HepG2 (cell line): ENCODE measurements at regions not wholly inside any gene's neighbourhood (a gene's known extent, or its start where the extent isn't known, plus 50 kb on each side); places are given as distances from the start of the nearest gene placed in this dataset.

Experiments
- ASH2L ChIP-seq: fragments of 300-600, 200-600 bp; sonication (generic); IDR thresholded peaks from 2 replicates; pipeline ENCODE4 v1.7.0; 2017; ENCODE audit warnings: low read depth, mild to moderate bottlenecking, moderate library complexity, mixed read lengths, low read length; ENCODE audit not compliant: insufficient read length
- HNRNPLL ChIP-seq: fragments of 200-400 bp; formaldehyde crosslinking; IDR thresholded peaks from 2 replicates; pipeline ENCODE4 v1.6.1; 2017; ENCODE audit warnings: mild to moderate bottlenecking, low read depth, low read length; ENCODE audit not compliant: poor library complexity, severe bottlenecking
- MTA3 ChIP-seq: sonication (generic); formaldehyde crosslinking; IDR thresholded peaks from 2 replicates; pipeline ENCODE4 v1.4.0; 2020; ENCODE audit warnings: missing genetic modification reagents
- NFE2L2 ChIP-seq: fragments of 150-350 bp; IDR thresholded peaks from 2 replicates; pipeline ENCODE4 v1.6.1; 2014; ENCODE audit warnings: low read length
- NPAS2 ChIP-seq: sonication (generic); formaldehyde crosslinking; IDR thresholded peaks from 2 replicates; pipeline ENCODE4 v1.8.0; 2022; ENCODE audit warnings: mild to moderate bottlenecking, missing genetic modification reagents, borderline replicate concordance
- PLRG1 ChIP-seq: fragments of 450-650 bp; conservative IDR thresholded peaks from 2 replicates; pipeline ENCODE4 v1.6.1; 2016
- TBP ChIP-seq: sonication (generic); formaldehyde crosslinking; IDR thresholded peaks from 2 replicates; pipeline ENCODE4 v1.5.0; 2020; ENCODE audit warnings: missing genetic modification reagents
- ZNF225 ChIP-seq: sonication (generic); formaldehyde crosslinking; IDR thresholded peaks from 2 replicates; pipeline ENCODE4 v1.4.0; 2020; ENCODE audit warnings: mild to moderate bottlenecking, missing genetic modification reagents
- ZNF350 ChIP-seq: sonication (generic); formaldehyde crosslinking; IDR thresholded peaks from 2 replicates; pipeline ENCODE4 v1.4.0; 2020; ENCODE audit warnings: mild to moderate bottlenecking, low read depth, missing genetic modification reagents, borderline replicate concordance
- ZNF367 ChIP-seq: sonication (generic); formaldehyde crosslinking; IDR thresholded peaks from 2 replicates; pipeline ENCODE4 v1.4.0; 2020; ENCODE audit warnings: missing genetic modification reagents, borderline replicate concordance
- ZNF484 ChIP-seq: sonication (generic); formaldehyde crosslinking; IDR thresholded peaks from 2 replicates; pipeline ENCODE4 v1.5.1; 2020; ENCODE audit warnings: mild to moderate bottlenecking, low read depth, missing genetic modification reagents, borderline replicate concordance
- ZNF629 ChIP-seq: sonication (generic); formaldehyde crosslinking; conservative IDR thresholded peaks from 2 replicates; pipeline ENCODE4 v1.5.0; 2020; ENCODE audit warnings: missing genetic modification reagents
- ZNF746 ChIP-seq: sonication (generic); formaldehyde crosslinking; IDR thresholded peaks from 2 replicates; pipeline ENCODE4 v1.8.0; 2022; ENCODE audit warnings: mild to moderate bottlenecking, missing genetic modification reagents
- ZNF891 ChIP-seq: sonication (generic); formaldehyde crosslinking; IDR thresholded peaks from 2 replicates; pipeline ENCODE4 v1.5.0; 2020; ENCODE audit warnings: mild to moderate bottlenecking, missing genetic modification reagents
- TF ChIP-seq, protein P1 (sequence below), 2 experiments: sonication (generic) in 1 of 2; formaldehyde crosslinking in 1 of 2; IDR thresholded peaks; 2 replicates each; pipeline versions ENCODE4 v1.4.0 to v1.6.1; 2018 to 2020; ENCODE audit warnings: missing genetic modification reagents in 2 of 2, borderline replicate concordance in 1 of 2, low read depth in 1 of 2, mild to moderate bottlenecking in 1 of 2, missing biosample characterization in 1 of 2
- TF ChIP-seq, protein P2 (sequence below): sonication (generic); formaldehyde crosslinking; conservative IDR thresholded peaks from 2 replicates; pipeline ENCODE4 v1.5.0; 2020; ENCODE audit warnings: missing genetic modification reagents
- TF ChIP-seq, protein P3 (sequence below): sonication (generic); formaldehyde crosslinking; IDR thresholded peaks from 2 replicates; pipeline ENCODE4; 2020; ENCODE audit warnings: missing genetic modification reagents, mild to moderate bottlenecking, borderline replicate concordance
- TF ChIP-seq, protein P4 (sequence below): sonication (generic); formaldehyde crosslinking; IDR thresholded peaks from 2 replicates; pipeline ENCODE4 v1.4.0; 2020; ENCODE audit warnings: mild to moderate bottlenecking, missing genetic modification reagents
- TF ChIP-seq, protein P5 (sequence below): sonication (generic); formaldehyde crosslinking; IDR thresholded peaks from 2 replicates; pipeline ENCODE4 v1.4.0; 2020; ENCODE audit warnings: missing genetic modification reagents
- TF ChIP-seq, protein P6 (sequence below): sonication (generic); formaldehyde crosslinking; IDR thresholded peaks from 2 replicates; pipeline ENCODE4 v1.8.1; 2023; ENCODE audit warnings: mild to moderate bottlenecking, missing genetic modification reagents

DNA sequence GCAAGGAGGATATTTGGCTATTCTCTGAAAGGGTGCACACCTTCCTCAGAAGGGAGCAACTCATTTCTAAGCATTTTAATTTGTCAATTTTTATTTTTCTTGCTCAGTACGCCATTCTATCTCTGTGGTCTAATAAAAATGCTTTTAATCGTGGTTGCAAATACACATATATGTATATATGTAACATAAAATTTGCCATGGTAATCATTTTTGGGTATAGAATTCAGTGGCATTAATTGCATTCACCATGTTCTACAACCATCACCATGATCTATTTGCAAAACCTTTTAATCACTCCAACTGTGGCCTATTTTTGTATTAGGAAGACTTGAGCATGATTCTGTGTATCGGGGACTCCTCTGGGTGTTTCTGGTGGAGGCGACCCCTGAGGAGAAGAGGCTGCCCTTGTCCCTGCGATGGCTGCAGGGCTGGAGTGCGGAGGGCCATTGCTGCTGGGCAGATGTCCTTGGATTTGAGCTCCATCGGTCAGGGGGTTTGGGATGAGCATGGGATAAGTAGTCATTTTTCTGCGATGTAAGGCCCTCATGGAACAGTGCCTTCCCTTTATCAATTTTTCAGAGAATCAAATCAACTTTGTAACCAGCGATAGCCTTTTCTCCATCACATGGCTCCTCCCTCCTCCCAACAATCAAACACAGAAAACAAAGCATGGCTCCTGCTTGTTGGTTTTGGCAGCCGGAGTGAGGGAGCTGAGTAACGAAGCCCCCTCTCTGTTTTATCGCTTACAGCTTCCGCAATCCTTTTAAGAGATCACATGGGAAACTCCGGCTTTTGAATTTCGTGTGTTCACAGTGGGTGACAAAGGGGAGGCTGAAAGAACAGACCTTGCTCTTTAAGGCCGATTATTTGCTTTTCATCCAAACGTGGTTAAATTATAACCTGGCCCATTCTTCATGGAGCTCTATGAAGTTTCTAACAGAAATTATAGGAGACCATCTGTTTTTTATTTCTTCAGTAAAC is 187.3 kb downstream of the TENT4A start (continued):
- TF ChIP-seq, protein P1, sequence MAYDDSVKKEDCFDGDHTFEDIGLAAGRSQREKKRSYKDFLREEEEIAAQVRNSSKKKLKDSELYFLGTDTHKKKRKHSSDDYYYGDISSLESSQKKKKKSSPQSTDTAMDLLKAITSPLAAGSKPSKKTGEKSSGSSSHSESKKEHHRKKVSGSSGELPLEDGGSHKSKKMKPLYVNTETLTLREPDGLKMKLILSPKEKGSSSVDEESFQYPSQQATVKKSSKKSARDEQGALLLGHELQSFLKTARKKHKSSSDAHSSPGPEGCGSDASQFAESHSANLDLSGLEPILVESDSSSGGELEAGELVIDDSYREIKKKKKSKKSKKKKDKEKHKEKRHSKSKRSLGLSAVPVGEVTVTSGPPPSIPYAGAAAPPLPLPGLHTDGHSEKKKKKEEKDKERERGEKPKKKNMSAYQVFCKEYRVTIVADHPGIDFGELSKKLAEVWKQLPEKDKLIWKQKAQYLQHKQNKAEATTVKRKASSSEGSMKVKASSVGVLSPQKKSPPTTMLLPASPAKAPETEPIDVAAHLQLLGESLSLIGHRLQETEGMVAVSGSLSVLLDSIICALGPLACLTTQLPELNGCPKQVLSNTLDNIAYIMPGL (CRISPR knock-in tag; IDR thresholded peaks at IDR 0.05; ENCODE audit: borderline replicate concordance in 1 of 2, low read depth in 1 of 2) = no peak
- TF ChIP-seq TBP (CRISPR knock-in tag) (no peak), ZNF350 (CRISPR knock-in tag) (no peak; the same call in 1 of the 2 replicates), HNRNPLL (no peak), PLRG1 (no peak), ZNF746 (no peak), ASH2L (peak; percentile 45), ZNF629 (CRISPR knock-in tag) (no peak), ZNF367 (CRISPR knock-in tag) (no peak), MTA3 (no peak), ZNF891 (no peak), ZNF225 (no peak), NFE2L2 (no peak), ZNF484 (CRISPR knock-in tag) (no peak), NPAS2 (no peak)
- TF ChIP-seq, protein P2, sequence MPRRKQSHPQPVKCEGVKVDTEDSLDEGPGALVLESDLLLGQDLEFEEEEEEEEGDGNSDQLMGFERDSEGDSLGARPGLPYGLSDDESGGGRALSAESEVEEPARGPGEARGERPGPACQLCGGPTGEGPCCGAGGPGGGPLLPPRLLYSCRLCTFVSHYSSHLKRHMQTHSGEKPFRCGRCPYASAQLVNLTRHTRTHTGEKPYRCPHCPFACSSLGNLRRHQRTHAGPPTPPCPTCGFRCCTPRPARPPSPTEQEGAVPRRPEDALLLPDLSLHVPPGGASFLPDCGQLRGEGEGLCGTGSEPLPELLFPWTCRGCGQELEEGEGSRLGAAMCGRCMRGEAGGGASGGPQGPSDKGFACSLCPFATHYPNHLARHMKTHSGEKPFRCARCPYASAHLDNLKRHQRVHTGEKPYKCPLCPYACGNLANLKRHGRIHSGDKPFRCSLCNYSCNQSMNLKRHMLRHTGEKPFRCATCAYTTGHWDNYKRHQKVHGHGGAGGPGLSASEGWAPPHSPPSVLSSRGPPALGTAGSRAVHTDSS (CRISPR knock-in tag) = no peak
- TF ChIP-seq, protein P3, sequence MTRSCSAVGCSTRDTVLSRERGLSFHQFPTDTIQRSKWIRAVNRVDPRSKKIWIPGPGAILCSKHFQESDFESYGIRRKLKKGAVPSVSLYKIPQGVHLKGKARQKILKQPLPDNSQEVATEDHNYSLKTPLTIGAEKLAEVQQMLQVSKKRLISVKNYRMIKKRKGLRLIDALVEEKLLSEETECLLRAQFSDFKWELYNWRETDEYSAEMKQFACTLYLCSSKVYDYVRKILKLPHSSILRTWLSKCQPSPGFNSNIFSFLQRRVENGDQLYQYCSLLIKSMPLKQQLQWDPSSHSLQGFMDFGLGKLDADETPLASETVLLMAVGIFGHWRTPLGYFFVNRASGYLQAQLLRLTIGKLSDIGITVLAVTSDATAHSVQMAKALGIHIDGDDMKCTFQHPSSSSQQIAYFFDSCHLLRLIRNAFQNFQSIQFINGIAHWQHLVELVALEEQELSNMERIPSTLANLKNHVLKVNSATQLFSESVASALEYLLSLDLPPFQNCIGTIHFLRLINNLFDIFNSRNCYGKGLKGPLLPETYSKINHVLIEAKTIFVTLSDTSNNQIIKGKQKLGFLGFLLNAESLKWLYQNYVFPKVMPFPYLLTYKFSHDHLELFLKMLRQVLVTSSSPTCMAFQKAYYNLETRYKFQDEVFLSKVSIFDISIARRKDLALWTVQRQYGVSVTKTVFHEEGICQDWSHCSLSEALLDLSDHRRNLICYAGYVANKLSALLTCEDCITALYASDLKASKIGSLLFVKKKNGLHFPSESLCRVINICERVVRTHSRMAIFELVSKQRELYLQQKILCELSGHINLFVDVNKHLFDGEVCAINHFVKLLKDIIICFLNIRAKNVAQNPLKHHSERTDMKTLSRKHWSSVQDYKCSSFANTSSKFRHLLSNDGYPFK (CRISPR knock-in tag) = no peak
- TF ChIP-seq, protein P4, sequence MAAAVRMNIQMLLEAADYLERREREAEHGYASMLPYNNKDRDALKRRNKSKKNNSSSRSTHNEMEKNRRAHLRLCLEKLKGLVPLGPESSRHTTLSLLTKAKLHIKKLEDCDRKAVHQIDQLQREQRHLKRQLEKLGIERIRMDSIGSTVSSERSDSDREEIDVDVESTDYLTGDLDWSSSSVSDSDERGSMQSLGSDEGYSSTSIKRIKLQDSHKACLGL (CRISPR knock-in tag) = no peak
- TF ChIP-seq, protein P5, sequence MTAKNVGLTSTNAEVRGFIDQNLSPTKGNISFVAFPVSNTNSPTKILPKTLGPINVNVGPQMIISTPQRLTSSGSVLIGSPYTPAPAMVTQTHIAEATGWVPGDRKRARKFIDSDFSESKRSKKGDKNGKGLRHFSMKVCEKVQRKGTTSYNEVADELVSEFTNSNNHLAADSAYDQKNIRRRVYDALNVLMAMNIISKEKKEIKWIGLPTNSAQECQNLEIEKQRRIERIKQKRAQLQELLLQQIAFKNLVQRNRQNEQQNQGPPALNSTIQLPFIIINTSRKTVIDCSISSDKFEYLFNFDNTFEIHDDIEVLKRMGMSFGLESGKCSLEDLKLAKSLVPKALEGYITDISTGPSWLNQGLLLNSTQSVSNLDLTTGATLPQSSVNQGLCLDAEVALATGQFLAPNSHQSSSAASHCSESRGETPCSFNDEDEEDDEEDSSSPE (CRISPR knock-in tag) = 0 out of 2 replicates have a peak, but pooled peaks have one; percentile 35
- TF ChIP-seq, protein P6, sequence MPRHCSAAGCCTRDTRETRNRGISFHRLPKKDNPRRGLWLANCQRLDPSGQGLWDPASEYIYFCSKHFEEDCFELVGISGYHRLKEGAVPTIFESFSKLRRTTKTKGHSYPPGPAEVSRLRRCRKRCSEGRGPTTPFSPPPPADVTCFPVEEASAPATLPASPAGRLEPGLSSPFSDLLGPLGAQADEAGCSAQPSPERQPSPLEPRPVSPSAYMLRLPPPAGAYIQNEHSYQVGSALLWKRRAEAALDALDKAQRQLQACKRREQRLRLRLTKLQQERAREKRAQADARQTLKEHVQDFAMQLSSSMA (CRISPR knock-in tag) = no peak
